ENCODE measurements at regions not wholly inside any gene's neighbourhood (a gene's known extent, or its start where the extent isn't known, plus 50 kb on each side); places are given as distances from the start of the nearest gene placed in this dataset.

DNA sequence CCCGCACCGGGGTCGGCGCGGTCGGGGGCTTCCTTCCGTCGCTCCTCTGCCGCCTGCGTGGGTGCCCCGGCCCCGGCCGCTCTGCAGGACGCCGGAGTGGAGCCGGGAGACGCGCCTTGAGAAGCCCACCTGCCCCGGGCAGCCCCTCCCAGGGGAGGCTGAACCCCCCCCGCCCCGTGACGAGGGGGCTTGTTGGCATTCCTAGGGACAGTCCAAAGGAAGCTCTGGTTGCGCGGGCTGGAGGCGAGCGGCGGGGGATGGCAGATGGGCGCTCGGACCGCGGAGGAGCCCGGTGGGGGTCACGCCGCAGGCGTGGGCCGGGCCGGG, 133.5 kb upstream of the MGAT5 start:
- TF ChIP-seq, protein P1, sequence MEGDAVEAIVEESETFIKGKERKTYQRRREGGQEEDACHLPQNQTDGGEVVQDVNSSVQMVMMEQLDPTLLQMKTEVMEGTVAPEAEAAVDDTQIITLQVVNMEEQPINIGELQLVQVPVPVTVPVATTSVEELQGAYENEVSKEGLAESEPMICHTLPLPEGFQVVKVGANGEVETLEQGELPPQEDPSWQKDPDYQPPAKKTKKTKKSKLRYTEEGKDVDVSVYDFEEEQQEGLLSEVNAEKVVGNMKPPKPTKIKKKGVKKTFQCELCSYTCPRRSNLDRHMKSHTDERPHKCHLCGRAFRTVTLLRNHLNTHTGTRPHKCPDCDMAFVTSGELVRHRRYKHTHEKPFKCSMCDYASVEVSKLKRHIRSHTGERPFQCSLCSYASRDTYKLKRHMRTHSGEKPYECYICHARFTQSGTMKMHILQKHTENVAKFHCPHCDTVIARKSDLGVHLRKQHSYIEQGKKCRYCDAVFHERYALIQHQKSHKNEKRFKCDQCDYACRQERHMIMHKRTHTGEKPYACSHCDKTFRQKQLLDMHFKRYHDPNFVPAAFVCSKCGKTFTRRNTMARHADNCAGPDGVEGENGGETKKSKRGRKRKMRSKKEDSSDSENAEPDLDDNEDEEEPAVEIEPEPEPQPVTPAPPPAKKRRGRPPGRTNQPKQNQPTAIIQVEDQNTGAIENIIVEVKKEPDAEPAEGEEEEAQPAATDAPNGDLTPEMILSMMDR (conservative IDR thresholded peaks at IDR 0.05 in 1 of 2, IDR thresholded peaks at IDR 0.05 in 1 of 2; ENCODE audit: extremely low read depth in 1 of 2, insufficient read depth in 1 of 2, low read depth in 1 of 2, low read length in 2 of 2): no peak
- no peak for TF ChIP-seq EZH2 (IDR thresholded peaks at IDR 0.05; ENCODE audit: borderline replicate concordance, low read length)

Data from mammary epithelial cell (primary cell).